Heart right ventricle (tissue), 16 donors: ENCODE measurements at regions not wholly inside any gene's neighbourhood (a gene's known extent, or its start where the extent isn't known, plus 50 kb on each side); places are given as distances from the start of the nearest gene placed in this dataset.

Experiments
- ATAC-seq, 8 donors: fragments of 200-7000 bp; cut with Tn5 transposase; one replicate each; pipeline ENCODE4 v1.9.1; 2020; ENCODE audit warnings: mild to moderate bottlenecking in 8 of 8, moderate library complexity in 8 of 8, moderate number of reproducible peaks in 1 of 8
- DNase-seq, 2 donors: peaks; one replicate each; pipeline ENCODE4 v3.0.0-alpha.2; 2020
- H3K27ac ChIP-seq, 10 donors: fragments of 200-600 bp; sonication (generic) in 2 of 10; one replicate each; pipeline versions ENCODE4 v1.5.0 to v1.8.0; 2020 to 2022; ENCODE audit warnings: mild to moderate bottlenecking in 3 of 10
- H3K27me3 ChIP-seq, 7 donors: fragments of 200-600 bp; one replicate each; pipeline ENCODE4 v1.8.0; 2021 to 2022; ENCODE audit warnings: mild to moderate bottlenecking in 2 of 7
- H3K36me3 ChIP-seq, 9 donors: fragments of 200-600 bp; sonication (generic) in 1 of 9; one replicate each; pipeline versions ENCODE4 v1.5.0 to v1.8.0; 2020 to 2022; ENCODE audit warnings: mild to moderate bottlenecking in 2 of 9
- H3K4me1 ChIP-seq, 9 donors: fragments of 200-600 bp; sonication (generic) in 1 of 9; one replicate each; pipeline versions ENCODE4 v1.5.0 to v1.8.0; 2020 to 2022; ENCODE audit warnings: mild to moderate bottlenecking in 4 of 9
- H3K4me3 ChIP-seq, 10 donors: fragments of 200-600 bp; sonication (generic) in 2 of 10; one replicate each; pipeline versions ENCODE4 v1.5.0 to v1.8.0; 2020 to 2022; ENCODE audit warnings: mild to moderate bottlenecking in 7 of 10, moderate library complexity in 2 of 10
- H3K9me3 ChIP-seq, 11 donors: fragments of 200-600 bp in 10 of 11; sonication (generic) in 2 of 11; one replicate each; pipeline versions ENCODE4 v1.5.0 to v1.8.0; 2013 to 2022; ENCODE audit warnings: mild to moderate bottlenecking in 2 of 11, control low read depth in 1 of 11, moderate library complexity in 1 of 11
- WGBS, 2 donors: extraction: QIAGEN DNeasy Blood & Tissue Kit; methylation state at CpG; one replicate each; pipeline ENCODE4 v1.1.7; 2013; ENCODE audit warnings: inconsistent platforms in 1 of 2; 5-methylcytosine and 5-hydroxymethylcytosine counted together
- intact Hi-C, 10 donors: fragments of 100-400 bp; cut with DNase I; formaldehyde crosslinking; loops; one replicate each; pipeline versions ENCODE4 v1.11.1 to v1.14.2; 2022
- TF ChIP-seq, protein P1 (sequence below), 9 donors: fragments of 200-600 bp; sonication (generic) in 2 of 9; IDR thresholded peaks; one replicate each; pipeline versions ENCODE4 v1.5.0 to v1.8.0; 2021 to 2022; ENCODE audit warnings: antibody characterized with exemption in 9 of 9, mild to moderate bottlenecking in 5 of 9, moderate library complexity in 1 of 9
- donor health status: Arrhythmogenic right ventricular cardiomyopathy.
- donor health status: ischemic (EF 13 %, LVEDD 7.1; RV severe dilation, severe dysfunction).
- donor health status: healthy with polysubstance abuse.
- donor health status: DM: no; HTN: yes; CAD: no.
- donor health status: DM: no; HTN: no; CAD: no.
- donor health status: ischemic (EF 25% LVEDD 6.9; RV normal size, moderate dysfunction).
- donor health status: ischemic (EF 25% LVEDD 5.7; RV mildly dilated, moderate dysfunction).
- donor health status: healthy.
- donor health status: DM: yes; HTN: yes; CAD: no.
- donor health status: Ischemic cardiomyopathy.
- donor health status: ischemic (EF 35%, LVEDD 5.7; RV mildly dilated, moderate dysfunction).
- donor health status: nonischemic (EF 11% LVEDD 7.7; RV severe dilation, severe dysfunction).
- donor health status: DM: yes; HTN: yes; CAD: no.
- donor health status: PGD.
- donor health status: ischemic (EF 29% LVEDD 5.4; RV normal size, mild dysfunction).
- donor health status: nonischemic (EF 23%, LVEDD 6.1; RV moderate dilation, normal function).

DNA sequence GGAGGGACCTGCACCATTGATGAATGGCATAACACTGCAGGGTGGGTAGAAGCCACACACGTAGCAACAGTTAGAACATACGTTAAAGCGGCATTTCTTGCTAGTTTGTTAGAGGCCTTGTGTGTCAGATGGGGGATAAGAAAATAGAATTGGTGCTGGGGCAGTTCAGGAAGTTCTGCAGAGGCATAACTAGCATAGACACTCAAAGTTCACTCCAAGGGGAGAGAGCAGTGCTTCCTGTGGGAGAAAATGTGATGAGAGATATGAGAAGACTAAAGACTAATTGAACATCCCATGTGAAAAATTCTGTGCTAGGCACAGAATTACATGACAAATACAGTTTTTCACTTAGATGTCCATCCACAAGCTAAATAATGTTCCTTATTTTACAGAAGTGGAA, 327.1 kb downstream of the ZNF621 start:
- H3K36me3 ChIP-seq, result no peaks in the 10 kb centered on the region
- WGBS, 2 donors, result 93 to 96% methylated on average over 3 of the region's 3 CpGs
- no peak overlapping the region for H3K27ac ChIP-seq
- TF ChIP-seq, protein P1, sequence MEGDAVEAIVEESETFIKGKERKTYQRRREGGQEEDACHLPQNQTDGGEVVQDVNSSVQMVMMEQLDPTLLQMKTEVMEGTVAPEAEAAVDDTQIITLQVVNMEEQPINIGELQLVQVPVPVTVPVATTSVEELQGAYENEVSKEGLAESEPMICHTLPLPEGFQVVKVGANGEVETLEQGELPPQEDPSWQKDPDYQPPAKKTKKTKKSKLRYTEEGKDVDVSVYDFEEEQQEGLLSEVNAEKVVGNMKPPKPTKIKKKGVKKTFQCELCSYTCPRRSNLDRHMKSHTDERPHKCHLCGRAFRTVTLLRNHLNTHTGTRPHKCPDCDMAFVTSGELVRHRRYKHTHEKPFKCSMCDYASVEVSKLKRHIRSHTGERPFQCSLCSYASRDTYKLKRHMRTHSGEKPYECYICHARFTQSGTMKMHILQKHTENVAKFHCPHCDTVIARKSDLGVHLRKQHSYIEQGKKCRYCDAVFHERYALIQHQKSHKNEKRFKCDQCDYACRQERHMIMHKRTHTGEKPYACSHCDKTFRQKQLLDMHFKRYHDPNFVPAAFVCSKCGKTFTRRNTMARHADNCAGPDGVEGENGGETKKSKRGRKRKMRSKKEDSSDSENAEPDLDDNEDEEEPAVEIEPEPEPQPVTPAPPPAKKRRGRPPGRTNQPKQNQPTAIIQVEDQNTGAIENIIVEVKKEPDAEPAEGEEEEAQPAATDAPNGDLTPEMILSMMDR (IDR thresholded peaks at IDR 0.05), result no peak
- no peaks in the 10 kb centered on the region for H3K27me3 ChIP-seq
- no peak overlapping the region for H3K4me3 ChIP-seq
- intact Hi-C loops, result loop anchor here in 1 of 10 donors (10.0 kb wide), 1 partner anchor 113 kb away; no protein-coding TSS in a partner anchor
- DNase-seq (no peak), ATAC-seq (no peak)
- H3K4me1 ChIP-seq, result peaks cover 0 to 14% (median 4%) of the 10 kb centered on the region in 9 donors
- no peaks in the 10 kb centered on the region for H3K9me3 ChIP-seq

DNA sequence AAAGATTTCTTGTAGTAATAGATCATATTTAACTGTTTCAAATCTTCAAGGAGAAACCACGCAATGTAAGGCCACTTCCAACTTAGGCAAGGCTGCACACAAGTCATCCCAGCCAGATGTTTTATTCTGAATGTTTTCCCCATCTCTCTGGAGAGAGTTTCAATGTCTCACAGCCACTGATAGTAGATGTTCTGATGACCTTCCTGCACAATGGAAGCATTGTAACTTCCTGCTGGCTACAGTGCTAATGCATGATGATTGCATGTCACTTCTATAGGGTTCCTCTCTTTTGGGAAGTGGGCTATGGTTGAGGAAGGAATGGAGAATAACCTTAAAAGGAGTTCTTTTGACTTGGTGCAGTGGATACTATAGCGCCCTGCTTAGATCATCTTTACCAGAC, 328.0 kb downstream of the ZNF621 start:
- ATAC-seq (no peak), DNase-seq (no peak)
- no peaks in the 10 kb centered on the region for H3K36me3 ChIP-seq
- 90 to 91% methylated on average over 2 of the region's 2 CpGs for WGBS, 2 donors
- intact Hi-C loops, result loop anchor here in 1 of 10 donors (10.0 kb wide), 1 partner anchor 112 kb away; no protein-coding TSS in a partner anchor
- no peaks in the 10 kb centered on the region for H3K27me3 ChIP-seq
- H3K4me1 ChIP-seq, result peaks cover 0 to 6% (median 1%) of the 10 kb centered on the region in 9 donors
- no peaks in the 10 kb centered on the region for H3K9me3 ChIP-seq
- H3K4me3 ChIP-seq, result no peak overlapping the region
- no peak overlapping the region for H3K27ac ChIP-seq
- TF ChIP-seq, protein P1 (IDR thresholded peaks at IDR 0.05), result no peak

- Histone ChIP-seq H3K27me3 (no peaks in the 10 kb centered on the region), H3K4me1 (no peaks in the 10 kb centered on the region), H3K36me3 (no peaks in the 10 kb centered on the region), H3K4me3 (no peak overlapping the region), H3K27ac (no peak overlapping the region), H3K9me3 (no peaks in the 10 kb centered on the region)
- WGBS, 2 donors, result 96% methylated on average over 4 of the region's 4 CpGs
- intact Hi-C loops, result loop anchor here in 1 of 10 donors (10.0 kb wide), 1 partner anchor 111 kb away; no protein-coding TSS in a partner anchor
- DNase-seq (no peak), ATAC-seq (no peak)
- TF ChIP-seq, protein P1 (IDR thresholded peaks at IDR 0.05), result no peak
Observed at GRCh38 chr3:40853474-40853873, 328.7 kb downstream of the ZNF621 start.

- Histone ChIP-seq H3K27me3 (no peaks in the 10 kb centered on the region), H3K36me3 (no peaks in the 10 kb centered on the region), H3K4me3 (no peak overlapping the region), H3K4me1 (no peaks in the 10 kb centered on the region), H3K27ac (no peak overlapping the region), H3K9me3 (no peaks in the 10 kb centered on the region)
- TF ChIP-seq, protein P1 (IDR thresholded peaks at IDR 0.05), result no peak
- DNase-seq, result no peak
- WGBS, 2 donors, result 75 to 85% methylated on average over 1 of the region's 1 CpG
- no peak for ATAC-seq
- intact Hi-C loops, result loop anchor here in 1 of 10 donors (10.0 kb wide), 1 partner anchor 109 kb away; no protein-coding TSS in a partner anchor
Observed at GRCh38 chr3:40855871-40856270, 331.1 kb downstream of the ZNF621 start.
